ENCODE measurements at regions not wholly inside any gene's neighbourhood (a gene's known extent, or its start where the extent isn't known, plus 50 kb on each side); places are given as distances from the start of the nearest gene placed in this dataset.

- no peak for DNase-seq
Observed at GRCh38 chr6:41474213-41474933, 71.8 kb upstream of the FOXP4 start.

DNA sequence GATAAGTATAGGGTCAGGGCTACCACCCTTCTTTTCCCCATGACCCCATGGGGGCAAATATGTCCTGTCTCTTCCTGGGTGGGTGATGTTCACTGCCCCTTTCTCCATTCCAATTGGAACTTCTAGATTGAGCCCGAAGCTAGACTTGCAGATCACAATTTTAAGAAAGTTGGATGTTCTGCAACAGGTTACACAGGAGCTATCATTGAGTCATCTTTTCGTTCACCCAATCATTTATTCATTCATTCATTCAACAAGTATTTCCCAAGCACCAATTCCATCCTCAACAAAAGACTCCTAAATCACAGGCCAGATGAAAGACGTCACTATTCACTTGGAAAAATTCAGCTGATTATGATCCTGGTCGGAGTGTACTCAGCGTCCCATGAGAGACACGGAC is 71.0 kb upstream of the FOXP4 start:
- no peak for DNase-seq

DNA sequence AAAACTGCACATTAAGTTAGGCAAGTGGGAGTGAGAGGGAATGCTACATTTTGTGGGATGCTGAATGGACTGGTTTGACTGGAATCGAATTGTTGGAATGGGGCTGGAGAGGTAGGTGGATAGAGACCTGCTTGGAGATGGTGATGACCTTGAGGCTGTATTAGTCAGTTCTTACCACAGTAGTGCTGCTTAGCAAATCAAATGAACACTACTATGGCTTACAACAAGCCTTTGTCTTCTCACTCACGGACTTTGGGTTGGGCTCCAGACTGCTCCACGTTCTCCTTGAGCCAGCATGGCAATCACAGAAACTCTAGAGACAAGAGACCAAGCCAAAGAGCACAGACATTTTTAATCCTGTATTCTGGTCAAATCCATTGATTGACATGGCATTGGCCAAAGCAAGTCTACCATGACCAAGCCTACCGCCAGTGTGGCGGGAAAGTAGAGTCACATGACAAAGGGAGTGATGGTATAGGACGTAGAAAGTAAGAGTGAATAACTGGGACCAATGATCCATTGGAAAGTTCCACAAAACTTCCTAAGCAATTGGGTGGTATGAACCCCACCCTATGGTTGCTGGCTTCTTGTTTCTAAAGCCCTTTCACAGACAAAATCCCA is 70.3 kb upstream of the FOXP4 start:
- DNase-seq = no peak

GRCh38 chr6:41476401-41476800 is 69.8 kb upstream of the FOXP4 start:
- DNase-seq = no peak

DNA sequence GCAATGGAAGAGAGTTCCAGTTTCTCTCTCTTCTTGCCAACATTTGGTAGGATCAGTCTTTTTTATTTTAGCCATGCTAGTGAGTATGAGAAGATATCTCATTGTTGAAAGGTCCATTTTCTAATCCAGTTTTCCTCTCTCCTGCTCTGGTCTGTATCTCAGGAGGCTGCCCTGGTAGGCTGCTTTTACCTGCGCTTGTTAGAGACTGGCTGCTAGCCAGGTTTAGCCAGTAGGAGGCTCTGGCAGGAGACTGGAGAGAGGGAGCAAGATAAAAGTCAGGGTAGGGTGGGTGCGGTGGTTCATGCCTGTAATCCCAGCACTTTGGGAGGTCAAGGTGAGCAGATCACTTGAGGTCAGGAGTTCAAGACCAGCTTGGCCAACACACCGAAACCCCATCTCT is 68.6 kb upstream of the FOXP4 start:
- DNase-seq = no peak

- no peak for DNase-seq
Observed at GRCh38 chr6:41483943-41484342, 62.2 kb upstream of the FOXP4 start.

DNA sequence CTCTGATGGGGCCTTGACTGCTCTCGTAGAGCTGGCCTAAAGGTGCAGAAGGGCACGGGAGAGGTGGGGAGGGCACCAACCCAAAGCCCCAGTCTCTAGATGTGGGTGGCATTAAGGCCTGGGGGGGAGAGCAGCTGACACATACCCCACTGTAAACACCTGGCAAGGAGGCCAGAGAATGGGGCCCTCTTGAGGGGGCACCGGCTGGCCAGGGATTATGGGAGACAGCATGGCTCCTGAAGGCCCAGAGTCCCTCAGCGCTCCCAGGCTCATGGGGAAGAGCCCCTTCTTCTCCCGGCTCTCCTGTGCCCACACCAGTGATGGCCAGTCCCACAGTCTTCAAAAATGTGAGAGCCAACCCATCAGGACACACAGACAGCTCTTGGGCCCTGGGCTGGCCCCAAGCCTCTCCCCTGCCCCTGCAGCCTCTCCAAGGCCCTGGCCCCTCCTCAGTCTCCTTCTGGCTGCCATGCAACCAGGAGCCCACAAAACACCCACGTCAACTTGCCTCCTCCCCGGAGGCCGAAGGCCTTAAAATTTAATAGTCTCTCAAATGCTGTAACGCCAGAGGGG is 58.2 kb upstream of the FOXP4 start:
- DNase-seq = no peak

DNA sequence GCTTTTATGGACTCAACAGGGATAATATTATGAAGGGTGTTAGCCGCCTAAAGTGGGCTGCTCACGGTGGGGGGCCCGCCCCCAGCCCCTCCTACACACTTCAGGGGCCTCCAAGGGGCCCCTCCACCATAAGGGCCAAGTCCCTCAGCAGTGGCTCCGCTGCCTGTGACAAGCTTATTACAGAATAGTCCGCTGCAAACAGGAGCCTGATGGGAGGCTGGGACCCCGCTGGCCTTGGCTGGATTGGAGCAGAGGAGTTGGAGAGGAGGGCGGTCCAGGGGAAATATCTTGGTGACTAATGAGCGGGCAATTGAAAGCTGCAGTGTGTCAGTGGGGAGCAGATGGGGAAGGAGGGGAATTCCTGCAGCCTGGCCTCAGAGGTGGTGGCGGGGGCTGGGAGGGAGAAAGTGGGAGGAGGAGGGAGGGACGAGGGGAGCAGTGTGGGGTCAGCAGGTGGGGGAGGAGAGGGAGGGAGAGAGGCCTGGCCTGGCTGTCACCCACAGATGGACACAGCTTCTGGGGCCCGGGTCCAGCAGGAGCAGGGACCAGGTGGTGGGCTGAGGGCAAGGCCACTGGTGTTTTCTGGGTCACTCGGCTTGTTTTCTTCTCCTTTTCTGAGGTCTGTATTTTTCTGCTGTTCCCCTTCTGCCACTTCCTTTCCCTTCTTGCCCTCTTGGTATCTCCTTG is 57.6 kb upstream of the FOXP4 start:
- peak; percentile 89 for DNase-seq

GRCh38 chr6:41489120-41489851 is 56.9 kb upstream of the FOXP4 start:
- DNase-seq = no peak

- DNase-seq = no peak
Observed at GRCh38 chr6:41492261-41492891, 53.8 kb upstream of the FOXP4 start.

DNA sequence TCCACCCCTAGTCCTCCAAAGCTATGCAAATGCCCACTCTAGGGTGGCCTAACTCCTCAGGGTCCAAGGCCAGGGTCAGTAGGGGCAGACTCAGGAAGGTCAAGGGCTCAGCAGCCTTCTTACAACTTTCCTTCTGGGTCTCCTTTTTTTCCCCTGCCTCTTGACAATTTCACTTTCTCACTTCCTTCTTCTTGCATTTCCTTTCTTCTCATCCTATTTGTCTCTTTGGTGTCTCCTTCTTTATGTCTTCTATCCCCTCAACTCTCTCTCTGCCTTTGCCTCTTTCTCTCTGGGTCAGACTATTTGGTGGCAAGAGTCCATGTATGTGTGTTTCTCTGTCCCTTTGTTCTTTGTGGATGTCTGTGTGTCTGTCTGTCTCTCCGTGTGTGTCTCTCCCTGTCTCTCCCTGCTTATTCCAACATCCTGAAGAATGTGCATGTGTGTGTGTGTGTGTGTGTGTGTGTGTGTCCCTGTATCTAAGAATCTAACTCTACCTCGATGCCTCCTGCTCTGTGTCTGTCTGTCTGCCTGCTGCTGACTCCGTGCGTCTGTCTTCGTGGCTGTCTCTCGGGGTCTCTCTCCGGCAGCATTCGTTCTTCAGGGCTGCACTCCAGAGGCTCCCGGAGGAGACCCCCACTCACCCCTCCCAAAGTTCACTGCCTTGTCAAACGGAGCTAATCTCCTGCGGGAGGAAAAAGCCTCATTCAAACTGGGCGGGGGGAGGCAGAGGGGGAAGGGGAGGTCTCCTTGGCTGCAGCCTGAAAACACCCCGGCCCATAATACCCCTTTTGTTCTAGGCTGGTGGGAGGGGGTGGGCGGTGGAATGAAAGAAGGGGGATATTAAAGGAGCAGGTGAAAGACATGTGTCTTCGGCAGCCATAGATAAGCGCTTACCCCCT is 51.7 kb upstream of the FOXP4 start:
- no peak for DNase-seq

Data from EL (cell line).